C4-2B (cell line): ENCODE measurements at regions not wholly inside any gene's neighbourhood (a gene's known extent, or its start where the extent isn't known, plus 50 kb on each side); places are given as distances from the start of the nearest gene placed in this dataset.

Experiments used
- ZFX ChIP-seq: fragments of 450-650 bp; IDR thresholded peaks from 2 replicates; pipeline ENCODE4 v1.6.1; 2017
- TF ChIP-seq, protein P1 (sequence below): fragments of 450-650 bp; conservative IDR thresholded peaks from 2 replicates; pipeline ENCODE4 v1.5.1; 2017; ENCODE audit warnings: mild to moderate bottlenecking

DNA sequence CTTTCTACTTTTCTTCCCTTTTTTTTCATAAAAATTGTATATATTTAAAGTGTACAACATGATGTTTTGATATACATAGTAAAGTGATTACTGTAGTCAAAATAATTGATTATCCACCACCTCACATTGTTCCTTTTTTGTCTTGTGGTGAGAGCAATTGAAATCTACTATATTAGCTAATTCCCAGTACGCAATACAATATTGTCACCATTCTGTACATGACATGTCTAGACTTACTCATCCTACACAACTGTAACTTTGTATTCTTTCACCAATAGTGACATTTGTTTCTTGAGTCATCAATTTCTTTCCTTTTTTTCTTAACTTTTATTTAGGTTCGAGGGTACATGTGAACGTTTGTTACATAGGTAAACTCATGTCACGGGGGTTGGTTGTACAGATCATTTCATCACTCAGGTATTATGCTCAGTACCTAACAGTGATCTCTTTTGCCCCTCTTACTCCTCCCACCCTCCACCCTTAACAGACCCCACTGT is 265.2 kb downstream of the KCNRG start:
- TF ChIP-seq, protein P1, sequence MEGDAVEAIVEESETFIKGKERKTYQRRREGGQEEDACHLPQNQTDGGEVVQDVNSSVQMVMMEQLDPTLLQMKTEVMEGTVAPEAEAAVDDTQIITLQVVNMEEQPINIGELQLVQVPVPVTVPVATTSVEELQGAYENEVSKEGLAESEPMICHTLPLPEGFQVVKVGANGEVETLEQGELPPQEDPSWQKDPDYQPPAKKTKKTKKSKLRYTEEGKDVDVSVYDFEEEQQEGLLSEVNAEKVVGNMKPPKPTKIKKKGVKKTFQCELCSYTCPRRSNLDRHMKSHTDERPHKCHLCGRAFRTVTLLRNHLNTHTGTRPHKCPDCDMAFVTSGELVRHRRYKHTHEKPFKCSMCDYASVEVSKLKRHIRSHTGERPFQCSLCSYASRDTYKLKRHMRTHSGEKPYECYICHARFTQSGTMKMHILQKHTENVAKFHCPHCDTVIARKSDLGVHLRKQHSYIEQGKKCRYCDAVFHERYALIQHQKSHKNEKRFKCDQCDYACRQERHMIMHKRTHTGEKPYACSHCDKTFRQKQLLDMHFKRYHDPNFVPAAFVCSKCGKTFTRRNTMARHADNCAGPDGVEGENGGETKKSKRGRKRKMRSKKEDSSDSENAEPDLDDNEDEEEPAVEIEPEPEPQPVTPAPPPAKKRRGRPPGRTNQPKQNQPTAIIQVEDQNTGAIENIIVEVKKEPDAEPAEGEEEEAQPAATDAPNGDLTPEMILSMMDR = no peak
- TF ChIP-seq ZFX = no peak
